NCI-H82 treated with DMSO at 0.1 percent for 48 hours (cell line): ENCODE measurements at regions not wholly inside any gene's neighbourhood (a gene's known extent, or its start where the extent isn't known, plus 50 kb on each side); places are given as distances from the start of the nearest gene placed in this dataset.

Experiments
- DNase-seq: peaks from one replicate; lab custom pipeline; 2025; ENCODE audit not compliant: unreplicated experiment; lab: John Stamatoyannopoulos, UW

- no peak for DNase-seq
Observed at GRCh38 chr9:73219985-73220626, 68.4 kb downstream of the ANXA1 start.

GRCh38 chr9:73223594-73223993 lies 71.9 kb downstream of the ANXA1 start:
- no peak for DNase-seq

- DNase-seq = no peak
Observed at GRCh38 chr9:73229543-73229942, 77.9 kb downstream of the ANXA1 start.

- DNase-seq = no peak
Observed at GRCh38 chr9:73230251-73230650, 78.6 kb downstream of the ANXA1 start.

- no peak for DNase-seq
Observed at GRCh38 chr9:73231203-73231602, 79.5 kb downstream of the ANXA1 start.

GRCh38 chr9:73233359-73234007 lies 81.8 kb downstream of the ANXA1 start:
- DNase-seq = no peak

- no peak for DNase-seq
Observed at GRCh38 chr9:73234008-73234360, 82.3 kb downstream of the ANXA1 start.

- no peak for DNase-seq
Observed at GRCh38 chr9:73237140-73237539, 85.5 kb downstream of the ANXA1 start.

GRCh38 chr9:73239570-73240265 lies 88.1 kb downstream of the ANXA1 start:
- no peak for DNase-seq

GRCh38 chr9:73243078-73243477 lies 91.4 kb downstream of the ANXA1 start:
- DNase-seq = no peak

- no peak for DNase-seq
Observed at GRCh38 chr9:73259086-73259696, 107.5 kb downstream of the ANXA1 start.

- DNase-seq = no peak
Observed at GRCh38 chr9:73260506-73260905, 108.8 kb downstream of the ANXA1 start.

- no peak for DNase-seq
Observed at GRCh38 chr9:73264631-73265030, 113.0 kb downstream of the ANXA1 start.

GRCh38 chr9:73265876-73266275 lies 114.2 kb downstream of the ANXA1 start:
- DNase-seq = no peak

- DNase-seq = no peak
Observed at GRCh38 chr9:73269430-73270101, 117.9 kb downstream of the ANXA1 start.

GRCh38 chr9:73270967-73271721 lies 119.5 kb downstream of the ANXA1 start:
- DNase-seq = no peak

GRCh38 chr9:73280113-73280512 lies 128.4 kb downstream of the ANXA1 start:
- no peak for DNase-seq

GRCh38 chr9:73284377-73284776 lies 132.7 kb downstream of the ANXA1 start:
- DNase-seq = no peak

GRCh38 chr9:73294336-73294735 lies 142.7 kb downstream of the ANXA1 start:
- no peak for DNase-seq

- no peak for DNase-seq
Observed at GRCh38 chr9:73325983-73326382, 174.3 kb downstream of the ANXA1 start.

GRCh38 chr9:73327149-73327548 lies 175.5 kb downstream of the ANXA1 start:
- DNase-seq = no peak
